GM19025 (cell line): ENCODE measurements at regions not wholly inside any gene's neighbourhood (a gene's known extent, or its start where the extent isn't known, plus 50 kb on each side); places are given as distances from the start of the nearest gene placed in this dataset.

ENCODE experiments used
- ATAC-seq: cut with Tn5 transposase; IDR thresholded peaks from one replicate; pipeline ENCODE4 v1.9.1; 2021; ENCODE audit warnings: mild to moderate bottlenecking, low read depth, moderate library complexity; ENCODE audit not compliant: unreplicated experiment

- no peak for ATAC-seq
Observed at GRCh38 chr7:67791918-67792317, 795.3 kb downstream of the TYW1 start.

GRCh38 chr7:67794544-67794943 is 797.9 kb downstream of the TYW1 start:
- ATAC-seq, result no peak

- no peak for ATAC-seq
Observed at GRCh38 chr7:67803789-67804188, 807.2 kb downstream of the TYW1 start.

GRCh38 chr7:67805921-67806471 is 809.4 kb downstream of the TYW1 start:
- no peak for ATAC-seq

GRCh38 chr7:67807826-67808225 is 811.2 kb downstream of the TYW1 start:
- ATAC-seq, result no peak

GRCh38 chr7:67809586-67809985 is 813.0 kb downstream of the TYW1 start:
- no peak for ATAC-seq

- ATAC-seq, result no peak
Observed at GRCh38 chr7:67813621-67814292, 817.1 kb downstream of the TYW1 start.

- ATAC-seq, result no peak
Observed at GRCh38 chr7:67817481-67817880, 820.8 kb downstream of the TYW1 start.

GRCh38 chr7:67821116-67821515 is 824.5 kb downstream of the TYW1 start:
- no peak for ATAC-seq

GRCh38 chr7:67823345-67823744 is 826.7 kb downstream of the TYW1 start:
- no peak for ATAC-seq

- no peak for ATAC-seq
Observed at GRCh38 chr7:67825356-67825755, 828.7 kb downstream of the TYW1 start.

GRCh38 chr7:67841896-67842295 is 845.3 kb downstream of the TYW1 start:
- ATAC-seq, result no peak

GRCh38 chr7:67842571-67842970 is 845.9 kb downstream of the TYW1 start:
- ATAC-seq, result no peak

- no peak for ATAC-seq
Observed at GRCh38 chr7:67843001-67843565, 846.5 kb downstream of the TYW1 start.

GRCh38 chr7:67843615-67844014 is 847.0 kb downstream of the TYW1 start:
- ATAC-seq, result no peak

- no peak for ATAC-seq
Observed at GRCh38 chr7:67847092-67847787, 850.6 kb downstream of the TYW1 start.

- ATAC-seq, result no peak
Observed at GRCh38 chr7:67854221-67855178, 857.9 kb downstream of the TYW1 start.

- no peak for ATAC-seq
Observed at GRCh38 chr7:67855322-67855721, 858.7 kb downstream of the TYW1 start.

GRCh38 chr7:67856046-67856445 is 859.4 kb downstream of the TYW1 start:
- ATAC-seq, result no peak

- no peak for ATAC-seq
Observed at GRCh38 chr7:67857698-67858097, 861.1 kb downstream of the TYW1 start.

- no peak for ATAC-seq
Observed at GRCh38 chr7:67858931-67859330, 862.3 kb downstream of the TYW1 start.
